Effector memory CD4-positive, alpha-beta T cell (primary cell): ENCODE measurements at regions not wholly inside any gene's neighbourhood (a gene's known extent, or its start where the extent isn't known, plus 50 kb on each side); places are given as distances from the start of the nearest gene placed in this dataset.

Experiments used
- DNase-seq, 3 donors: peaks; one replicate each; pipeline ENCODE4 v3.0.0-alpha.2; 2020
- H3K27ac ChIP-seq: 2 replicates; pipeline ENCODE4 v1.7.0; 2013; ENCODE audit warnings: mild to moderate bottlenecking, low read length, moderate library complexity; ENCODE audit not compliant: insufficient read depth, poor library complexity, severe bottlenecking
- H3K27me3 ChIP-seq: replicated peaks from 2 replicates; pipeline ENCODE4 v1.7.0; 2013; ENCODE audit warnings: mild to moderate bottlenecking, low read length; ENCODE audit not compliant: insufficient read depth, control insufficient read depth, poor library complexity, severe bottlenecking
- H3K36me3 ChIP-seq: 2 replicates; pipeline ENCODE4 v1.7.0; 2013; ENCODE audit warnings: mild to moderate bottlenecking, low read length, moderate library complexity; ENCODE audit not compliant: control insufficient read depth, insufficient read depth
- H3K4me1 ChIP-seq: 2 replicates; pipeline ENCODE4 v1.7.0; 2013; ENCODE audit warnings: low read length, mild to moderate bottlenecking; ENCODE audit not compliant: control insufficient read depth, insufficient read depth, poor library complexity, severe bottlenecking
- H3K4me3 ChIP-seq: 2 replicates; pipeline ENCODE4 v1.7.0; 2013; ENCODE audit warnings: low read length, low read depth, mild to moderate bottlenecking; ENCODE audit not compliant: insufficient read depth, poor library complexity, severe bottlenecking
- H3K9me3 ChIP-seq: 2 replicates; pipeline ENCODE4 v1.7.0; 2013; ENCODE audit warnings: mild to moderate bottlenecking, low read length, moderate library complexity; ENCODE audit not compliant: control insufficient read depth

GRCh38 chr9:99370376-99370775 is 148.3 kb downstream of the SEC61B start:
- no peaks in the 10 kb centered on the region for H3K27me3 ChIP-seq
- no peaks in the 10 kb centered on the region for H3K9me3 ChIP-seq
- no peaks in the 10 kb centered on the region for H3K36me3 ChIP-seq
- H3K27ac ChIP-seq: no peak overlapping the region
- no peak for DNase-seq
- H3K4me3 ChIP-seq: no peak overlapping the region
- no peaks in the 10 kb centered on the region for H3K4me1 ChIP-seq

- no peak overlapping the region for H3K27ac ChIP-seq
- no peaks in the 10 kb centered on the region for H3K9me3 ChIP-seq
- no peaks in the 10 kb centered on the region for H3K4me1 ChIP-seq
- H3K4me3 ChIP-seq: no peak overlapping the region
- H3K27me3 ChIP-seq: no peaks in the 10 kb centered on the region
- H3K36me3 ChIP-seq: no peaks in the 10 kb centered on the region
- no peak for DNase-seq
Measured at GRCh38 chr9:99371376-99371775, 149.3 kb downstream of the SEC61B start.

- Histone ChIP-seq H3K4me1 (no peaks in the 10 kb centered on the region), H3K9me3 (no peaks in the 10 kb centered on the region), H3K27ac (no peak overlapping the region), H3K27me3 (no peaks in the 10 kb centered on the region), H3K36me3 (no peaks in the 10 kb centered on the region), H3K4me3 (no peak overlapping the region)
- no peak for DNase-seq
Measured at GRCh38 chr9:99373912-99374311, 151.8 kb downstream of the SEC61B start.

- no peak for DNase-seq
- H3K9me3 ChIP-seq: no peaks in the 10 kb centered on the region
- H3K27ac ChIP-seq: no peak overlapping the region
- H3K27me3 ChIP-seq: no peaks in the 10 kb centered on the region
- H3K4me3 ChIP-seq: no peak overlapping the region
- H3K4me1 ChIP-seq: no peaks in the 10 kb centered on the region
- H3K36me3 ChIP-seq: no peaks in the 10 kb centered on the region
Measured at GRCh38 chr9:99374793-99375192, 152.7 kb downstream of the SEC61B start.

GRCh38 chr9:99375481-99375880 is 153.4 kb downstream of the SEC61B start:
- Histone ChIP-seq H3K27me3 (no peaks in the 10 kb centered on the region), H3K27ac (no peak overlapping the region), H3K36me3 (no peaks in the 10 kb centered on the region), H3K9me3 (no peaks in the 10 kb centered on the region), H3K4me1 (no peaks in the 10 kb centered on the region), H3K4me3 (no peak overlapping the region)
- no peak for DNase-seq

- H3K36me3 ChIP-seq: no peaks in the 10 kb centered on the region
- no peaks in the 10 kb centered on the region for H3K9me3 ChIP-seq
- DNase-seq: no peak
- H3K4me1 ChIP-seq: no peaks in the 10 kb centered on the region
- no peak overlapping the region for H3K4me3 ChIP-seq
- no peaks in the 10 kb centered on the region for H3K27me3 ChIP-seq
- no peak overlapping the region for H3K27ac ChIP-seq
Measured at GRCh38 chr9:99377790-99378775, 156.0 kb downstream of the SEC61B start.

GRCh38 chr9:99383536-99383935 is 161.5 kb downstream of the SEC61B start:
- H3K4me3 ChIP-seq: no peak overlapping the region
- no peaks in the 10 kb centered on the region for H3K4me1 ChIP-seq

GRCh38 chr9:99385215-99385614 is 163.1 kb downstream of the SEC61B start:
- DNase-seq: no peak
- H3K4me1 ChIP-seq: no peaks in the 10 kb centered on the region
- H3K9me3 ChIP-seq: no peaks in the 10 kb centered on the region
- no peaks in the 10 kb centered on the region for H3K27me3 ChIP-seq
- H3K27ac ChIP-seq: no peak overlapping the region
- no peaks in the 10 kb centered on the region for H3K36me3 ChIP-seq
- H3K4me3 ChIP-seq: no peak overlapping the region

More at GRCh38 chr9:99383536-99383935, 161.5 kb downstream of the SEC61B start:
- DNase-seq: no peak
- Histone ChIP-seq H3K36me3 (no peaks in the 10 kb centered on the region), H3K27me3 (no peaks in the 10 kb centered on the region), H3K27ac (no peak overlapping the region), H3K9me3 (no peaks in the 10 kb centered on the region)

GRCh38 chr9:99385814-99386279 is 163.8 kb downstream of the SEC61B start:
- Histone ChIP-seq H3K4me1 (no peaks in the 10 kb centered on the region), H3K9me3 (no peaks in the 10 kb centered on the region), H3K27ac (no peak overlapping the region), H3K27me3 (no peaks in the 10 kb centered on the region), H3K4me3 (no peak overlapping the region), H3K36me3 (no peaks in the 10 kb centered on the region)
- DNase-seq: no peak

GRCh38 chr9:99387431-99387830 is 165.3 kb downstream of the SEC61B start:
- H3K27ac ChIP-seq: no peak overlapping the region
- DNase-seq: no peak
- H3K27me3 ChIP-seq: no peaks in the 10 kb centered on the region
- H3K4me3 ChIP-seq: no peak overlapping the region
- no peaks in the 10 kb centered on the region for H3K9me3 ChIP-seq
- H3K4me1 ChIP-seq: no peaks in the 10 kb centered on the region
- H3K36me3 ChIP-seq: no peaks in the 10 kb centered on the region
